GM23338 (cell line): ENCODE measurements at regions not wholly inside any gene's neighbourhood (a gene's known extent, or its start where the extent isn't known, plus 50 kb on each side); places are given as distances from the start of the nearest gene placed in this dataset.
A peak's percentile ranks its signal among the peaks of the same experiment; 100 is the strongest.

Experiments
- ATAC-seq: fragments of 200-7000 bp; cut with Tn5 transposase; 3 replicates; pipeline ENCODE4 v1.9.1; 2020
- DNase-seq: peaks from one replicate; pipeline ENCODE4 v3.0.0-alpha.2; 2015; ENCODE audit warnings: low spot score
- H2AFZ ChIP-seq: fragments of 200-600 bp; sonication (generic); 2 replicates; pipeline ENCODE4 v1.8.0; 2016; ENCODE audit warnings: antibody characterized with exemption, mild to moderate bottlenecking, moderate library complexity
- H3F3A ChIP-seq: fragments of 200-600 bp; sonication (generic); replicated peaks from 2 replicates; pipeline ENCODE4 v1.8.0; 2017; ENCODE audit warnings: antibody characterized with exemption, mixed run types, low read depth
- H3K27ac ChIP-seq: fragments of 200-600 bp; sonication (generic); 2 replicates; pipeline ENCODE4 v1.6.1; 2016; ENCODE audit warnings: low read depth
- H3K27me3 ChIP-seq: fragments of 200-600 bp; sonication (generic); 2 replicates; pipeline ENCODE4 v1.8.0; 2016; ENCODE audit warnings: mild to moderate bottlenecking, mixed run types, moderate library complexity; ENCODE audit not compliant: insufficient read depth
- H3K36me3 ChIP-seq: fragments of 200-600 bp; sonication (generic); 2 replicates; pipeline ENCODE4 v1.8.0; 2016; ENCODE audit warnings: mild to moderate bottlenecking; ENCODE audit not compliant: insufficient read depth
- H3K4me1 ChIP-seq: fragments of 200-600 bp; sonication (generic); 2 replicates; pipeline ENCODE4 v1.8.0; 2016; ENCODE audit warnings: mild to moderate bottlenecking, moderate library complexity; ENCODE audit not compliant: insufficient read depth
- H3K4me2 ChIP-seq: fragments of 200-600 bp; sonication (generic); 2 replicates; pipeline ENCODE4 v1.7.1; 2017; ENCODE audit warnings: mixed run types
- H3K4me3 ChIP-seq: fragments of 200-600 bp; sonication (generic); 2 replicates; pipeline ENCODE4 v1.6.1; 2016; ENCODE audit warnings: mixed run types
- H3K79me2 ChIP-seq: fragments of 200-600 bp; sonication (generic); replicated peaks from 2 replicates; pipeline ENCODE4 v1.8.0; 2017; ENCODE audit warnings: mild to moderate bottlenecking; ENCODE audit not compliant: insufficient read depth
- H3K9me2 ChIP-seq: fragments of 200-600 bp; sonication (generic); 2 replicates; pipeline ENCODE4 v1.8.0; 2017; ENCODE audit not compliant: insufficient read depth
- H4K20me1 ChIP-seq: fragments of 200-600 bp; sonication (generic); replicated peaks from 2 replicates; pipeline ENCODE4 v1.8.0; 2017; ENCODE audit warnings: mild to moderate bottlenecking; ENCODE audit not compliant: insufficient read depth
- H3K27ac Mint-ChIP-seq: 2 replicates; pipeline ENCODE4 v1.8.0; 2020; ENCODE audit warnings: inconsistent platforms, mild to moderate bottlenecking, moderate library complexity, mixed read lengths
- H3K27me3 Mint-ChIP-seq: 3 replicates; pipeline ENCODE4 v1.8.0; 2022; ENCODE audit warnings: low read depth, mild to moderate bottlenecking, moderate library complexity, mixed read lengths, inconsistent platforms; ENCODE audit not compliant: insufficient read depth, poor library complexity
- H3K36me3 Mint-ChIP-seq: 3 replicates; pipeline ENCODE4 v1.8.0; 2021; ENCODE audit warnings: low read depth, mild to moderate bottlenecking, inconsistent platforms, moderate library complexity, mixed read lengths
- H3K4me1 Mint-ChIP-seq: 3 replicates; pipeline ENCODE4 v1.8.0; 2020; ENCODE audit warnings: mild to moderate bottlenecking, inconsistent platforms, mixed read lengths
- H3K4me3 Mint-ChIP-seq: 3 replicates; pipeline ENCODE4 v1.8.0; 2021; ENCODE audit warnings: moderate library complexity, mild to moderate bottlenecking, inconsistent platforms, mixed read lengths
- H3K9me3 Mint-ChIP-seq: 3 replicates; pipeline ENCODE4 v1.8.0; 2020; ENCODE audit warnings: moderate library complexity, mild to moderate bottlenecking, inconsistent platforms, mixed read lengths
- CREB1 ChIP-seq: fragments of 250-450 bp; sonication (Bioruptor Pico); IDR thresholded peaks from 2 replicates; pipeline ENCODE4 v1.5.0; 2020; ENCODE audit warnings: low read depth, mild to moderate bottlenecking, moderate library complexity
- ETS1 ChIP-seq: IDR thresholded peaks from 2 replicates; pipeline ENCODE4 v1.6.1; 2016; ENCODE audit warnings: antibody characterized with exemption
- EZH2 ChIP-seq: fragments of 200-600 bp; sonication (generic); IDR thresholded peaks from one replicate; pipeline ENCODE4 v1.8.0; 2017; ENCODE audit warnings: antibody characterized with exemption, mild to moderate bottlenecking, low read depth; ENCODE audit not compliant: unreplicated experiment
- EZH2phosphoT487 ChIP-seq: fragments of 200-600 bp; sonication (generic); IDR thresholded peaks from one replicate; pipeline ENCODE4 v1.8.1; 2018; ENCODE audit warnings: antibody characterized with exemption; ENCODE audit not compliant: unreplicated experiment
- JUNB ChIP-seq: IDR thresholded peaks from one replicate; pipeline ENCODE4 v1.6.1; 2016; ENCODE audit warnings: antibody characterized with exemption; ENCODE audit not compliant: unreplicated experiment
- POLR2AphosphoS5 ChIP-seq: IDR thresholded peaks from 2 replicates; pipeline ENCODE4 v1.6.1; 2016; ENCODE audit warnings: antibody characterized with exemption, low read depth
- STAT1 ChIP-seq: IDR thresholded peaks from one replicate; pipeline ENCODE4 v1.6.1; 2016; ENCODE audit warnings: antibody characterized with exemption; ENCODE audit not compliant: unreplicated experiment
- ZNF114 ChIP-seq: fragments of 250-450 bp; sonication (Bioruptor Pico); IDR thresholded peaks from 2 replicates; pipeline ENCODE4 v1.5.0; 2020; ENCODE audit warnings: mild to moderate bottlenecking, moderate library complexity
- ZNF462 ChIP-seq: fragments of 250-450 bp; sonication (Bioruptor Pico); IDR thresholded peaks from 2 replicates; pipeline ENCODE4 v1.5.0; 2020; ENCODE audit warnings: mild to moderate bottlenecking, moderate library complexity
- TF ChIP-seq, protein P1 (sequence below), 2 experiments: fragments of 200-600 bp in 1 of 2; sonication (generic) in 1 of 2; conservative IDR thresholded peaks; 2 replicates each; pipeline versions ENCODE4 v1.5.1 to v1.6.1; 2016 to 2017; ENCODE audit warnings: antibody characterized with exemption in 2 of 2, low read depth in 2 of 2, mild to moderate bottlenecking in 2 of 2, moderate library complexity in 1 of 2

DNA sequence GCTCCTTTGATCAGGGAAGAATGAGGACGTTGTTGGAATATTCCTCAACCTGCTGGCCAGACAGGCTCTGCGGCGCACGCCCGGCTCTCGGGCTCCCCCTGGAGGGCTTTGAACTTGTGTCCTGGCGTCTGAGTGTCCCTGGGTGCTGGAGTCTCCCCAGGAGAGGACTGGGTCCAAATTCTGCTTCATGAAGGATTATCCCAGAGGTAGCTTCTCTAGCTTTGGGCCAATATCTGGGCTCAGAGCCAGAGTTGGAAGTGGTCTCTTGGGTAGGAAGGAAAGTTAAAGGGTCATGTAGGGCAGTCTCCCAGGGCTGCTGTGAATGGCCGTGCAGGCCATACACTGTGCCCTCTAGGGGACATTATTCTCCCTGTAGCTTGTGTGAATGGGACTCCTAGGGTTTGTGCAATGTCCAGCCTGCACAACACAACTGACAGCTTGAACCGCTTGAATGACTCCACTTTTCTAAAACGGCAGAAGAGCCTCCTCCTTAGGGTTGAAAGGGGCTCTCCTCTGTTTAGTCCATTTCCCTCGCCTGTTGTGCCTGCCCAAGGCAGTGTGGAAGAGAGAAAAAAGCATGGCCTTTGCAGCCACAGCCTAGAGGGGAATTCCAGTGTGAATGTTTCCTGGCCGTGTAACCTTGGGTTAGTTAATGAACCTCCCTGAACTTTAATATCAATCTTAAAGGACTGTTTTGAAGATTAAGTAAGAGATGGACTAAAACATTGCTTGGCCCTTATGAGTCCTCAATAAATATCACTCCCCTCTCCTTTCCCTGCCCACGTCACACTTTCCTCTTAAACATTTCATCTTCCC lies 111.2 kb upstream of the THY1 start:
- Mint-ChIP-seq H3K27me3 (peaks cover 9% of the 10 kb centered on the region), H3K4me1 (peaks cover 9% of the 10 kb centered on the region; the same call in 2 of the 3 replicates), H3K27ac (no peak overlapping the region; the same call in 1 of the 2 replicates), H3K36me3 (no peaks in the 10 kb centered on the region), H3K4me3 (no peak overlapping the region), H3K9me3 (no peaks in the 10 kb centered on the region)
- H3K4me3 ChIP-seq: no peak overlapping the region
- no peak overlapping the region for H3K27ac ChIP-seq
- no peaks in the 10 kb centered on the region for H3F3A ChIP-seq
- no peaks in the 10 kb centered on the region for H3K36me3 ChIP-seq
- TF ChIP-seq, protein P1, sequence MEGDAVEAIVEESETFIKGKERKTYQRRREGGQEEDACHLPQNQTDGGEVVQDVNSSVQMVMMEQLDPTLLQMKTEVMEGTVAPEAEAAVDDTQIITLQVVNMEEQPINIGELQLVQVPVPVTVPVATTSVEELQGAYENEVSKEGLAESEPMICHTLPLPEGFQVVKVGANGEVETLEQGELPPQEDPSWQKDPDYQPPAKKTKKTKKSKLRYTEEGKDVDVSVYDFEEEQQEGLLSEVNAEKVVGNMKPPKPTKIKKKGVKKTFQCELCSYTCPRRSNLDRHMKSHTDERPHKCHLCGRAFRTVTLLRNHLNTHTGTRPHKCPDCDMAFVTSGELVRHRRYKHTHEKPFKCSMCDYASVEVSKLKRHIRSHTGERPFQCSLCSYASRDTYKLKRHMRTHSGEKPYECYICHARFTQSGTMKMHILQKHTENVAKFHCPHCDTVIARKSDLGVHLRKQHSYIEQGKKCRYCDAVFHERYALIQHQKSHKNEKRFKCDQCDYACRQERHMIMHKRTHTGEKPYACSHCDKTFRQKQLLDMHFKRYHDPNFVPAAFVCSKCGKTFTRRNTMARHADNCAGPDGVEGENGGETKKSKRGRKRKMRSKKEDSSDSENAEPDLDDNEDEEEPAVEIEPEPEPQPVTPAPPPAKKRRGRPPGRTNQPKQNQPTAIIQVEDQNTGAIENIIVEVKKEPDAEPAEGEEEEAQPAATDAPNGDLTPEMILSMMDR (conservative IDR thresholded peaks at IDR 0.05; ENCODE audit: low read depth in 2 of 2): peak; percentile 84 to 100
- no peak for TF ChIP-seq POLR2AphosphoS5
- 0 out of 2 replicates have a peak, but pooled peaks cover 2% of the 10 kb centered on the region for H3K9me2 ChIP-seq
- H4K20me1 ChIP-seq: no peaks in the 10 kb centered on the region
- no peak overlapping the region for H3K4me2 ChIP-seq
- no peaks in the 10 kb centered on the region for H3K4me1 ChIP-seq
- no peaks in the 10 kb centered on the region for H3K79me2 ChIP-seq
- H2AFZ ChIP-seq: peak overlapping the region; percentile 85; the same call in 1 of the 2 replicates
- DNase-seq (peak; percentile 92), ATAC-seq (peak; percentile 94)
- no peaks in the 10 kb centered on the region for H3K27me3 ChIP-seq

DNA sequence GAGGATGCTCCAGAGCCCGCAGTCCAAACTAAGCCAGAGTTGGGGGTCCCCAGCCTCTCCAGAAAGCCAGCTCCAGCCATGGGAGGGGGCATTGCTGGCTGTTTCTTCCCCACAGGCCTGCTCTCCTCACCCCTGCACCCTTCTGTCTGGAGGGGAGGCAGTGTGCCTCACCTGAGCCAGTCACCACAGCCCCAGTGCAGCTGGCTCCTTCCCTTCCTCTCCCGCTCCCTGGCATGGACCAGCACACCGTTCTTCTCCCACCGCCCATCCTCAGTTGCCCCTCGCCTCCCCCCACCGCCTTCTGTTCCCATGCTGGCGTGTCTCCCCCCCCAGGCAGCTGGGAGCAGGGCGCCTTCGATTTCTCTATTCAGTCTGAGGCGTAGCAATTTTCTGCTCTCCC lies 110.5 kb upstream of the THY1 start:
- H2AFZ ChIP-seq: peak overlapping the region; percentile 85; the same call in 1 of the 2 replicates
- no peak overlapping the region for H3K4me3 ChIP-seq
- no peak overlapping the region for H3K27ac Mint-ChIP-seq
- no peaks in the 10 kb centered on the region for H3K36me3 ChIP-seq
- H3K9me3 Mint-ChIP-seq: no peaks in the 10 kb centered on the region
- H3K36me3 Mint-ChIP-seq: no peaks in the 10 kb centered on the region
- DNase-seq: no peak
- no peak; the same call in 2 of the 3 replicates for ATAC-seq
- no peaks in the 10 kb centered on the region for H3K4me1 ChIP-seq
- H3K4me3 Mint-ChIP-seq: no peak overlapping the region
- H3K9me2 ChIP-seq: 0 out of 2 replicates have a peak, but pooled peaks cover 2% of the 10 kb centered on the region
- no peak overlapping the region for H3K4me2 ChIP-seq
- H3K27me3 ChIP-seq: no peaks in the 10 kb centered on the region
- peaks cover 8% of the 10 kb centered on the region for H3K27me3 Mint-ChIP-seq
- H4K20me1 ChIP-seq: no peaks in the 10 kb centered on the region
- H3K27ac ChIP-seq: no peak overlapping the region
- peaks cover 5% of the 10 kb centered on the region; the same call in 2 of the 3 replicates for H3K4me1 Mint-ChIP-seq
- H3K79me2 ChIP-seq: no peaks in the 10 kb centered on the region
- no peak for TF ChIP-seq EZH2
- TF ChIP-seq ZNF114 (CRISPR knock-in tag): no peak
- no peak for TF ChIP-seq JUNB
- no peak for TF ChIP-seq EZH2phosphoT487
- TF ChIP-seq POLR2AphosphoS5: no peak
- TF ChIP-seq ZNF462 (CRISPR knock-in tag): no peak
- no peak for TF ChIP-seq ETS1
- no peak for TF ChIP-seq STAT1
- no peak for TF ChIP-seq CREB1 (CRISPR knock-in tag)
- no peaks in the 10 kb centered on the region for H3F3A ChIP-seq
